ENCODE measurements at regions not wholly inside any gene's neighbourhood (a gene's known extent, or its start where the extent isn't known, plus 50 kb on each side); places are given as distances from the start of the nearest gene placed in this dataset.
A peak's percentile ranks its signal among the peaks of the same experiment; 100 is the strongest.
"Not testable (repeated sequence)": the region's sequence is repeated elsewhere in the genome, so short reads cannot be mapped to it uniquely, and the experiment has no call there.

GRCh38 chr12:73991138-73991537 lies 546.5 kb upstream of the ATXN7L3B start:
- TF ChIP-seq POLR2A (IDR thresholded peaks at IDR 0.05): no peak
- no peak for TF ChIP-seq POLR2AphosphoS5 (IDR thresholded peaks at IDR 0.05)
- TF ChIP-seq EP300 (IDR thresholded peaks at IDR 0.05): no peak
- TF ChIP-seq CTCF (IDR thresholded peaks at IDR 0.05): no peak
- DNase-seq (no peak), ATAC-seq (ENCODE audit: low FRiP score in 2 of 2) (no peak)
- no peaks in the 10 kb centered on the region for H3K36me3 ChIP-seq
- H3K4me1 ChIP-seq: no peaks in the 10 kb centered on the region
- H3K4me3 ChIP-seq: no peak overlapping the region
- H3K9me3 ChIP-seq: no peaks in the 10 kb centered on the region
- H3K27me3 ChIP-seq: no peaks in the 10 kb centered on the region
- H3K27ac ChIP-seq: no peak overlapping the region
- 57 to 62% methylated on average over 3 of the region's 3 CpGs for WGBS, 2 donors

DNA sequence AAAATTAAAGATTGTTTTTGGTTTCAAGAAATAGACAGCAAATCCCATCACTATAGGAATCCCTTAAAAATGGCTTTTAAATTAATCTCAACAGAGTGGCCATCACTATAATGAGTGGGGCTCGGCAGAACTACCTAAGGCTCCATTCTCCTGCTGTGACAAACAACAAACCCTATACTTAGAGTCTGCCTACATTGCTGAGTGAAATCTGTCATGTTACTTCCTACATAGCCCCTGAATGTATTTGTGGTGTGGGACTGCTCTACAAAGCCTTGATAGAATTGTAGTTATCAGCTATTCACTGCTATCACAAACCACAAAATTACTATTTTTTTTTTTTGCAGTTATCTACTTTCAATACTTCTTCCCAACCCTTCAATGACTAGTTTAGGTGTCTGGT lies 538.7 kb upstream of the ATXN7L3B start:
- TF ChIP-seq CTCF (IDR thresholded peaks at IDR 0.05): no peak
- no peak for TF ChIP-seq POLR2A (IDR thresholded peaks at IDR 0.05)
- no peak for TF ChIP-seq POLR2AphosphoS5 (IDR thresholded peaks at IDR 0.05)
- TF ChIP-seq EP300 (IDR thresholded peaks at IDR 0.05): no peak
- DNase-seq (no peak), ATAC-seq (ENCODE audit: low FRiP score in 2 of 2) (no peak)
- 68 to 70% methylated on average over 1 of the region's 1 CpG for WGBS, 2 donors
- H3K4me3 ChIP-seq: no peak overlapping the region
- H3K27me3 ChIP-seq: no peaks in the 10 kb centered on the region
- no peaks in the 10 kb centered on the region for H3K4me1 ChIP-seq
- no peaks in the 10 kb centered on the region for H3K9me3 ChIP-seq
- H3K27ac ChIP-seq: no peak overlapping the region
- H3K36me3 ChIP-seq: no peaks in the 10 kb centered on the region

DNA sequence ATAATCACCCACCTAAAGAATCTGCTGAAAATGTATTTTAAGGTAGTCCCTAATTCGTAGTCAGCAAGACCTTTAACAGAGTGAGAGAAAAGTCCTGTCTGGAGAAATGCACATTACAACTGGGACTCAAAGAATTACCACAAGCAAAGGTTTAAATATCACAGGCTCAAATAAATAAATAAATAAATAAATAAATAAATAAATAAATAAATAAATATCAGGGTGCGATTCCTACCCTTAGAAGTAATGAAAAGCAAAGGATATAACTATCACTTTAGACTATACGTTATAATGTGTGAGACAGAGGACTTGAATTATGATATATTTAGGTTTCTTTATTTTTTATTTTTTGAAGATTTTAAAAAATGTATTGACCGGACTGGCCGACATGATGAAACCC lies 522.5 kb upstream of the ATXN7L3B start:
- Histone ChIP-seq H3K27me3 (no peaks in the 10 kb centered on the region), H3K4me1 (no peaks in the 10 kb centered on the region), H3K27ac (no peak overlapping the region), H3K9me3 (no peaks in the 10 kb centered on the region), H3K4me3 (no peak overlapping the region), H3K36me3 (no peaks in the 10 kb centered on the region)
- WGBS, 2 donors: 91 to 92% methylated on average over 5 of the region's 5 CpGs
- ATAC-seq (ENCODE audit: low FRiP score in 2 of 2): no peak
- TF ChIP-seq EP300 (IDR thresholded peaks at IDR 0.05) (no peak), POLR2A (IDR thresholded peaks at IDR 0.05) (no peak)
- DNase-seq: no peak

- not testable (repeated sequence) for ATAC-seq (ENCODE audit: low FRiP score in 2 of 2); H3K4me3 ChIP-seq; H3K4me1 ChIP-seq; DNase-seq; H3K27ac ChIP-seq; H3K36me3 ChIP-seq; H3K27me3 ChIP-seq; H3K9me3 ChIP-seq
- WGBS, 2 donors: 88 to 98% methylated on average over 5 of the region's 5 CpGs
These were observed 521.3 kb upstream of the ATXN7L3B start for GRCh38 chr12:74016324-74016723.

- no peak for TF ChIP-seq CTCF (IDR thresholded peaks at IDR 0.05)
These were observed 518.8 kb upstream of the ATXN7L3B start for GRCh38 chr12:74018849-74019248.

GRCh38 chr12:74021937-74022336 lies 515.7 kb upstream of the ATXN7L3B start:
- ATAC-seq (ENCODE audit: low FRiP score in 2 of 2): peak in 1 of 2 donors; percentile 78
- Histone ChIP-seq H3K4me1 (no peaks in the 10 kb centered on the region), H3K27me3 (no peaks in the 10 kb centered on the region), H3K4me3 (no peak overlapping the region), H3K27ac (no peak overlapping the region), H3K9me3 (no peaks in the 10 kb centered on the region), H3K36me3 (no peaks in the 10 kb centered on the region)
- TF ChIP-seq EP300 (IDR thresholded peaks at IDR 0.05) (no peak), POLR2A (IDR thresholded peaks at IDR 0.05) (no peak), CTCF (IDR thresholded peaks at IDR 0.05) (peak in 4 of 6 experiments; percentile 14 to 38 (median 30)), POLR2AphosphoS5 (IDR thresholded peaks at IDR 0.05) (no peak)
- peak in 1 of 2 donors; percentile 56 for DNase-seq
- 10 to 22% methylated on average over 9 of the region's 9 CpGs for WGBS, 2 donors

More at GRCh38 chr12:74018849-74019248, 518.8 kb upstream of the ATXN7L3B start:
- H3K4me3 ChIP-seq: no peak overlapping the region
- no peak for ATAC-seq (ENCODE audit: low FRiP score in 2 of 2)
- H3K27me3 ChIP-seq: no peaks in the 10 kb centered on the region
- no peaks in the 10 kb centered on the region for H3K36me3 ChIP-seq
- no peak for DNase-seq
- H3K27ac ChIP-seq: no peak overlapping the region
- 55 to 71% methylated on average over 1 of the region's 1 CpG for WGBS, 2 donors
- no peaks in the 10 kb centered on the region for H3K9me3 ChIP-seq
- no peaks in the 10 kb centered on the region for H3K4me1 ChIP-seq
